HG03520 (cell line): ENCODE measurements at regions not wholly inside any gene's neighbourhood (a gene's known extent, or its start where the extent isn't known, plus 50 kb on each side); places are given as distances from the start of the nearest gene placed in this dataset.
"Not testable (repeated sequence)": the region's sequence is repeated elsewhere in the genome, so short reads cannot be mapped to it uniquely, and the experiment has no call there.

ENCODE experiments used
- ATAC-seq: cut with Tn5 transposase; IDR thresholded peaks from one replicate; pipeline ENCODE4 v1.9.1; 2021; ENCODE audit warnings: mild to moderate bottlenecking, moderate library complexity; ENCODE audit not compliant: unreplicated experiment

GRCh38 chr12:93235881-93236280 is 141.8 kb upstream of the NUDT4 start:
- ATAC-seq = no peak

GRCh38 chr12:93237235-93237915 is 140.3 kb upstream of the NUDT4 start:
- ATAC-seq = no peak

GRCh38 chr12:93238512-93239262 is 139.0 kb upstream of the NUDT4 start:
- not testable (repeated sequence) for ATAC-seq

GRCh38 chr12:93239789-93240188 is 137.9 kb upstream of the NUDT4 start:
- not testable (repeated sequence) for ATAC-seq

GRCh38 chr12:93242154-93242972 is 135.4 kb upstream of the NUDT4 start:
- no peak for ATAC-seq

GRCh38 chr12:93243382-93243688 is 134.4 kb upstream of the NUDT4 start:
- no peak for ATAC-seq

- no peak for ATAC-seq
Measured at GRCh38 chr12:93243689-93244513, 133.8 kb upstream of the NUDT4 start.

GRCh38 chr12:93244514-93245077 is 133.1 kb upstream of the NUDT4 start:
- no peak for ATAC-seq

- ATAC-seq = peak; percentile 80
Measured at GRCh38 chr12:93245543-93245942, 132.2 kb upstream of the NUDT4 start.

- no peak for ATAC-seq
Measured at GRCh38 chr12:93247313-93247991, 130.3 kb upstream of the NUDT4 start.

- no peak for ATAC-seq
Measured at GRCh38 chr12:93252221-93252620, 125.5 kb upstream of the NUDT4 start.

- no peak for ATAC-seq
Measured at GRCh38 chr12:93254911-93255310, 122.8 kb upstream of the NUDT4 start.

GRCh38 chr12:93256256-93256969 is 121.3 kb upstream of the NUDT4 start:
- no peak for ATAC-seq

GRCh38 chr12:93261505-93262094 is 116.1 kb upstream of the NUDT4 start:
- no peak for ATAC-seq

- no peak for ATAC-seq
Measured at GRCh38 chr12:93272997-93273396, 104.7 kb upstream of the NUDT4 start.

- no peak for ATAC-seq
Measured at GRCh38 chr12:93273834-93274564, 103.7 kb upstream of the NUDT4 start.

GRCh38 chr12:93274937-93275336 is 102.8 kb upstream of the NUDT4 start:
- no peak for ATAC-seq

GRCh38 chr12:93275589-93275988 is 102.1 kb upstream of the NUDT4 start:
- no peak for ATAC-seq
